ENCODE measurements at regions not wholly inside any gene's neighbourhood (a gene's known extent, or its start where the extent isn't known, plus 50 kb on each side); places are given as distances from the start of the nearest gene placed in this dataset.
"Not testable (repeated sequence)": the region's sequence is repeated elsewhere in the genome, so short reads cannot be mapped to it uniquely, and the experiment has no call there.

DNA sequence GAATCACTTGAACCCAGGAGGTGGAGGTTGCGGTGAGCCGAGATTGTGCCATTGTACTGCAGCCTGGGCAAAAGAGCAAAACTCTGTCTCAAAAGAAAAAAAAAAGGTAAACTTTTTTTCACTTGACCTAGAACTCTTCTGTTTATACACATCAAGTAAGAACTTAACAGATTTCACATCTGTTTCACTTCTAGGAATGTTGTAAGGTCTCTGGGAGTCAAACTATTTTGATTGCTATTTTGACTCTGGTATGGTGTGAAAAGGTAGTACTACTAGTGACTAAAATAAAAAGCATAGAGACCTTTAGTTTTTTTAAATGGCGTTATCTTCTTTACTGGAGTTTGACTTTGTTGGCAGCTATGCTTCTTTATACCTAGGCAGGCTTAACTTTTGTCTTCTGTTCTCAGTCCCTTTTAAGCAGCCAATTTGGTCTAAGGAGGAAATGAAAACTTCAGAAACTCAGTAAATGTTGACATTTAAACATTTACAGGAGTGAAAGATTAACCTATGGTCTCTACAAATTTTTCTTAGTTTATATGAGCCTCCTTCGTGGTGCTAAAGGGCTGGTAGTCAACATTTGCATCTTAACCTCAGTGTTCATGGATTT is 84.7 kb downstream of the METTL2B start:
- H3K4me3 ChIP-seq; in situ Hi-C loops (cut with MboI; ENCODE audit: low pct_ligation_motif_present in 1 of 4, low pct_unique_long_range_greater_than_20kb in 1 of 4, low sequenced_read_pairs in 3 of 4); H3K27me3 ChIP-seq; H3K9me3 ChIP-seq; H3K36me3 ChIP-seq; intact Hi-C loops (cut with DNase I; ENCODE audit: low total_unique reads); DNase-seq: not testable (repeated sequence)
- WGBS, 2 donors (ENCODE audit: low coverage in 1 of 2), result 37 to 58% methylated on average over 3 of the region's 4 CpGs
- H3K4me1 ChIP-seq, result peaks cover 0 to 25% (median 21%) of the 10 kb centered on the region in 4 donors
- H3K27ac ChIP-seq, result peak overlapping the region; percentile 2 to 63 (median 40)

DNA sequence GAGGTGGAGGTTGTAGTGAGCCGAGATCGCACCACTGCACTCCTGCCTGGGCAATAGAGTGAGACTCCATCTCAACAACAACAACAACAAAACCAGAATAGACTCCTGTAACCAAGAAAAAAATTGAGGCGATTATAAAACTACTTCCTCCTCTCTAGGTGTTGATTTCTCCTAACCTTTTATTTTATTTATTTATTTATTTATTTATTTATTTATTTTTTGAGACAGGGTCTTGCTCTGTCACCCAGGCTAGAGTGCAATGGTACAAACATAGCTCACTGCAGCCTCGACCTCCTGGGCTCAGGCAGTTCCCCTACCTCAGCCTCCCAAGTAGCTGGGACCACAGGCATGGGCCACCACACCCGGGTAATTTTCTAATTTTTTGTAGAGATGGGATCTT is 86.2 kb downstream of the METTL2B start:
- peaks cover 0 to 25% (median 21%) of the 10 kb centered on the region in 4 donors for H3K4me1 ChIP-seq
- DNase-seq; H3K27me3 ChIP-seq; H3K4me3 ChIP-seq; in situ Hi-C loops (cut with MboI; ENCODE audit: low pct_ligation_motif_present in 1 of 4, low pct_unique_long_range_greater_than_20kb in 1 of 4, low sequenced_read_pairs in 3 of 4); intact Hi-C loops (cut with DNase I; ENCODE audit: low total_unique reads); H3K9me3 ChIP-seq; H3K36me3 ChIP-seq; H3K27ac ChIP-seq: not testable (repeated sequence)
- 92% methylated on average over 4 of the region's 5 CpGs; no CpG with 5 or more reads in 1 of the 2 donors for WGBS, 2 donors (ENCODE audit: low coverage in 1 of 2)

DNA sequence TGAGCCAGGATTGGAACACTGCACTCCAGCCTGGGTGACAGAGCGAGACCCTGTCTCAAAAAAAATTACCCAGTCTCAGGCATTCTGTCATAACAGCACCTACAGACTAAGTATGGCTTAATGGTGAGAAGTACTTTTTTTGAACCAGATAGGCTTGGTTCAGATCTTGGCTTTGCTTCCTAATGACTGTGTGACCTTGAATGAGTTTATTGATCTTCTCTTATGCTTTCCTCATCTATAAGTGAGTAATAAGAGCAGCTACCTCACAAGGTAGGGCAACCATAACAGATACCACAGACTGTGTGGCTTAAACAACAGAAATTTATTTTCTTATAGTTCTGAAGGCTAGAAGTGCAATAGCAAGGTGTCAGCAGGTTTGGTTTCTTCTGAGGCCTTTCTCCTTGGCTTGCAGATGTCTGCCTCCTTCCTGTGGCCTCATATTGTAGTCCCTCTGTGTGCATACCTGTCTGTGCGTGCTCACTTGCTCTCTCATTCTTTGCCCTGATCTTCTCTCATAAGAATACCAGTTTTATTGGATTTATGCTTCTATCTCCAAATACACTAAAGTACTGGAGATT is 87.7 kb downstream of the METTL2B start:
- H3K4me1 ChIP-seq, result peaks cover 0 to 25% (median 21%) of the 10 kb centered on the region in 4 donors
- H3K36me3 ChIP-seq; H3K27me3 ChIP-seq; intact Hi-C loops (cut with DNase I; ENCODE audit: low total_unique reads); DNase-seq; in situ Hi-C loops (cut with MboI; ENCODE audit: low pct_ligation_motif_present in 1 of 4, low pct_unique_long_range_greater_than_20kb in 1 of 4, low sequenced_read_pairs in 3 of 4); H3K9me3 ChIP-seq; H3K4me3 ChIP-seq: not testable (repeated sequence)
- H3K27ac ChIP-seq, result peak overlapping the region in 3 of 4 donors; percentile 9 to 21 (median 11)
- WGBS, 2 donors (ENCODE audit: low coverage in 1 of 2), result 100% methylated on average over 1 to 2 of the region's 2 CpGs

DNA sequence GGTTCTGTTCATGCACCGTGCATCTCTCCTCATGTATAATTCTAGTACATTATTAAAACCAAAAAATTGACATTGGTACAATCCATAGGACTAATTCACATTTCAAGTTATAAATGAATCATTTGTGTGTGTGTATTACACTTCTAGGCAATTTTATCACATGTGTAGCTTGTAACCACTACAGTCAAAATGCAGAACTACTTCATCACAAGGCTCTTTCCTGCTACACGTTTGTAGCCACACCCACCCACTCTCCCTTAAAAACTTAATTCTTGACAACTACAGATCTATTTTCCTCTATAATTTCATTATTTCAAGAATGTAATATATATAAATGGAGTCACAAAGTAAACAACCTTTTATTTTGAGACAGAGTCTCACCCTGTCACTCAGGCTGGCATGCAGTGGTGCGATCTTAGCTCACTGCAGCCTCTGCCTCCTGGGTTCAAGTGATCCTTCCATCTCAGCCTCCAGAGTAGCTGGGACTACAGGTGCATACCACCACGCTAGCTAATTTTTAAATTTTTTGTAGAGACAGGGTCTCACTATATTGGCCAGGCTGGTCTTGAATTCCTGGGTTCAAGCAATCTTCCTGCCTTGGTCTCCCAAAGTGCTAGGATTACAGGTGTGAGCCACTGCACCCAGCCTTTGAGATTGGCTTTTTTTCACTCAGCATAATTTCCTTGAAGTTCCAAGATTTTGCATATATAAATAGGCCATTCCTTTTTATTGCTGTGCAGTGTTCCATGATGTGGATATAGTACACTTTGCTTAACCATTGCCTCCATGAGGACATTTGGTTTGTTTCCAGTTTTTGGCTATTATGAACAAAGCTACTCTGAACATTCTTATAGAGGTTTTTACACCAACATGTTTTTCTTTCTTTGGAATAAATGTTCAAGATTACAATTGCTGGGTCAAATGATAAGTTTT is 88.7 kb downstream of the METTL2B start:
- DNase-seq; in situ Hi-C loops (cut with MboI; ENCODE audit: low pct_ligation_motif_present in 1 of 4, low pct_unique_long_range_greater_than_20kb in 1 of 4, low sequenced_read_pairs in 3 of 4); H3K27me3 ChIP-seq; intact Hi-C loops (cut with DNase I; ENCODE audit: low total_unique reads); H3K36me3 ChIP-seq; H3K9me3 ChIP-seq; H3K4me3 ChIP-seq: not testable (repeated sequence)
- Histone ChIP-seq H3K4me1 (peaks cover 0 to 24% (median 19%) of the 10 kb centered on the region in 4 donors), H3K27ac (peak overlapping the region in 3 of 4 donors; percentile 11 to 50 (median 25))
- 53 to 67% methylated on average over 4 of the region's 4 CpGs for WGBS, 2 donors (ENCODE audit: low coverage in 1 of 2)

DNA sequence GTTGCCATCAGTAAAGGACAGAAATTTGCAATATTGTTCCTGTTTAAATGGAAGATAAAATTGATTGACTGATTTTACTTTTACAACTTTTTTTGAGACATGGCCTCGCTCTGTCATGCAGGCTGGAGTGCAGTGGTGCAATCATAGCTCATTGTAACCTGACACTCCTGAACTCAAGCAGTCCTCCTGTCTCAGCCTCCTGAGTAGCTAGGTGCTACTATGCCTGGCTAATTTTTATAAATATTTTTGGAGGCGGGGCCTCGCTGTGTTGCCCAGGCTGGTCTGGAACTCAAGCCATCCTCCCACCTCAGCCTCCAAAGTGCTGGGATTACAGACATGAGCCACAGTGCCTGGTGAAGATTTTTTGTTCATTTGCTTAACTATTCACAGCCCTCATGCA is 96.8 kb upstream of the GARIN1A start:
- DNase-seq; H3K4me1 ChIP-seq; H3K4me3 ChIP-seq; in situ Hi-C loops (cut with MboI; ENCODE audit: low pct_ligation_motif_present in 1 of 4, low pct_unique_long_range_greater_than_20kb in 1 of 4, low sequenced_read_pairs in 3 of 4); H3K9me3 ChIP-seq; H3K27ac ChIP-seq; intact Hi-C loops (cut with DNase I; ENCODE audit: low total_unique reads); H3K27me3 ChIP-seq: not testable (repeated sequence)
- peaks cover 0 to 10% (median 3%) of the 10 kb centered on the region in 4 donors for H3K36me3 ChIP-seq
- WGBS, 2 donors (ENCODE audit: low coverage in 1 of 2), result 100% methylated on average over 2 to 3 of the region's 3 CpGs

DNA sequence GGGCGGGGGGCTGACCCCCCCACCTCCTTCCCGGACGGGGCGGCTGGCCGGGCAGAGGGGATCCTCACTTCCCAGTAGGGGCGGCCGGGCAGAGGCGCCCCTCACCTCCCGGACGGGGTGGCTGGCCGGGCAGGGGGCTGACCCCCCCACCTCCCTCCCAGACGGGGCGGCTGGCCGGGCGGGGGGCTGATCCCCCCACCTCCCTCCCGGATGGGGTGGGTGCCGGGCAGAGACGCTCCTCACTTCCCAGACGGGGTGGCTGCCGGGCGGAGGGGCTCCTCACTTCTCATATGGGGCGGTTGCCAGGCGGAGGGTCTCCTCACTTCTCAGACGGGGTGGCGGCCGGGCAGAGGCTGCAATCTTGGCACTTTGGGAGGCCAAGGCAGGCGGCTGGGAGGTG is 95.1 kb upstream of the GARIN1A start:
- H3K9me3 ChIP-seq; H3K27me3 ChIP-seq; H3K4me1 ChIP-seq; in situ Hi-C loops (cut with MboI; ENCODE audit: low pct_ligation_motif_present in 1 of 4, low pct_unique_long_range_greater_than_20kb in 1 of 4, low sequenced_read_pairs in 3 of 4); H3K4me3 ChIP-seq; H3K27ac ChIP-seq; intact Hi-C loops (cut with DNase I; ENCODE audit: low total_unique reads); DNase-seq: not testable (repeated sequence)
- 100% methylated on average over 7 of the region's 27 CpGs; no CpG with 5 or more reads in 1 of the 2 donors for WGBS, 2 donors (ENCODE audit: low coverage in 1 of 2)
- H3K36me3 ChIP-seq, result peaks cover 0 to 15% (median 3%) of the 10 kb centered on the region in 4 donors

DNA sequence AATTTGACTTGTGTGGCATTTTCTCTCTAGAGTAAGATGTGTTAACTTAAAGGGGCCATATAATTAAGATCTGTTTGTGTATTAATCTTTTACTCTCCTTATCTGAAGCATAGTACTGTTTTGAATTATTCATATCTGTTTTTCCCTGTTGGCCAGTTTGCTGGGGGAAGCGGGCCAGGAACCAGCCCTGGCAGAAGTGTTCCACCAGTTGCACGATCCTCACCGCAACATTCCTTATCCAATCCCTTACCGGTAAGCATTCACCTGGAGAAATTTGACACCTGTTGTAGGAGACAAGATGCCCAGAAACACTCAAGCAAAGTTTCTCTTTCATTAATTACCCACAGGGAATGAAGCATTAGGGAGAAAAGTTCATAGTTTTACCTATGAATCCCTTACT is 92.2 kb upstream of the GARIN1A start:
- H3K4me3 ChIP-seq; H3K27ac ChIP-seq; H3K9me3 ChIP-seq; H3K4me1 ChIP-seq; H3K27me3 ChIP-seq; in situ Hi-C loops (cut with MboI; ENCODE audit: low pct_ligation_motif_present in 1 of 4, low pct_unique_long_range_greater_than_20kb in 1 of 4, low sequenced_read_pairs in 3 of 4); intact Hi-C loops (cut with DNase I; ENCODE audit: low total_unique reads); DNase-seq: not testable (repeated sequence)
- WGBS, 2 donors (ENCODE audit: low coverage in 1 of 2), result 96% methylated on average over 4 of the region's 4 CpGs; no CpG with 5 or more reads in 1 of the 2 donors
- H3K36me3 ChIP-seq, result peaks cover 0 to 13% (median 2%) of the 10 kb centered on the region in 4 donors

DNA sequence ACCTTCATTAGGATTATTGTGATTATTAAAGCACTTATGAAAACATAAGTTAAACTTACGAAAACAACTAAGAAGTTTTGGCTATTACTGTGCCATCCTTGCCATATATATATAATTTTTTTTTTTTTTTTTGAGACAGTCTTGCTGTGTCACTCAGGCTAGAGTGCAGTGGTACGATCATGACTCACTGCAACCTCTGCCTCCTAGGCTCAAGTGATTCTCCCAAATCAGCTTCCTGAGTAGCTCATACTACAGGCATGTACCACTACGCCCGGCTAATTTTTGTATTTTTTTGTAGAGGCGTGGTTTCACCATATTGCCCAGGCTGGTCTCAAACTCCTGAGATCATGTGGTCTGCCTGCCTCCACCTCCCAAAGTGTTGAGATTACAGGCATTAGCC is 91.0 kb upstream of the GARIN1A start:
- DNase-seq; H3K4me3 ChIP-seq; in situ Hi-C loops (cut with MboI; ENCODE audit: low pct_ligation_motif_present in 1 of 4, low pct_unique_long_range_greater_than_20kb in 1 of 4, low sequenced_read_pairs in 3 of 4); H3K27me3 ChIP-seq; H3K9me3 ChIP-seq; intact Hi-C loops (cut with DNase I; ENCODE audit: low total_unique reads); H3K27ac ChIP-seq; H3K4me1 ChIP-seq: not testable (repeated sequence)
- peaks cover 0 to 12% (median 0%) of the 10 kb centered on the region in 4 donors for H3K36me3 ChIP-seq
- WGBS, 2 donors (ENCODE audit: low coverage in 1 of 2), result 52 to 93% methylated on average over 2 to 5 of the region's 5 CpGs

DNA sequence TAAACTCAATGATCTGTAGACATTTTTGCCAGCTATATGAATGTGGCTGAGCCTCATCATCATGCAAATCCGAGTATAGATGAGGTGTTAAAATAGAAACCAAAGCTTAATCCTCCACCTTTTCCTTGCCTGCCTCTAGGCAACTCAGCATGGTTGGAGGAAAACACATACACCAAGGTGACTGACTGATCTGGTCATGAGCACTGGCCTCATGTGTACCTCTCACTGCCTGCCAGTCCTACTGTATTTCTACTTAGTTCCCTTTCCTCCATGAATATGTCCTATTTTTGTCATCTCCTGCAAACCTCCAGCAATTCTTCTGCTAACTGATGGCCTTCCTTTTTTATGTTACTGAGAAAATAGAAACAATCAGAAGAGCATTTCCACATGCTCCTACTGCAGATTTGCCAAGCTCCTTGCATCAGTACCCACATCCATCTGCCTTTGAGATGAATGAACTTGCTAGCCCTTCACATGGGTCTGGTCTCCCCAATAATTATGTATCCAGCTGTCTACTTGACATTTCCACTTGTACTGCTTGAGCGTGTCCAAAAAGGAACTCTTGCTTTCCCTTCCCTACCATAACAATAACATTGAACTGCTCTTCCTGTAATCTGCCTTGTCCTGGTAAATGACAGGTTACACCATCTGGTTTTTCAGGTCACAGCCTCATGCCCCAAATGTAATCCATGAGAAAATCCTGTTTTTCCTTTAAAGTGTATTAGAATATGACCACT is 90.1 kb upstream of the GARIN1A start:
- H3K27ac ChIP-seq; intact Hi-C loops (cut with DNase I; ENCODE audit: low total_unique reads); H3K4me3 ChIP-seq; H3K4me1 ChIP-seq; in situ Hi-C loops (cut with MboI; ENCODE audit: low pct_ligation_motif_present in 1 of 4, low pct_unique_long_range_greater_than_20kb in 1 of 4, low sequenced_read_pairs in 3 of 4); H3K27me3 ChIP-seq; DNase-seq; H3K9me3 ChIP-seq: not testable (repeated sequence)
- H3K36me3 ChIP-seq, result peaks cover 0 to 12% (median 0%) of the 10 kb centered on the region in 4 donors
- WGBS, 2 donors (ENCODE audit: low coverage in 1 of 2), result 89% methylated on average over 2 of the region's 2 CpGs; no CpG with 5 or more reads in 1 of the 2 donors

DNA sequence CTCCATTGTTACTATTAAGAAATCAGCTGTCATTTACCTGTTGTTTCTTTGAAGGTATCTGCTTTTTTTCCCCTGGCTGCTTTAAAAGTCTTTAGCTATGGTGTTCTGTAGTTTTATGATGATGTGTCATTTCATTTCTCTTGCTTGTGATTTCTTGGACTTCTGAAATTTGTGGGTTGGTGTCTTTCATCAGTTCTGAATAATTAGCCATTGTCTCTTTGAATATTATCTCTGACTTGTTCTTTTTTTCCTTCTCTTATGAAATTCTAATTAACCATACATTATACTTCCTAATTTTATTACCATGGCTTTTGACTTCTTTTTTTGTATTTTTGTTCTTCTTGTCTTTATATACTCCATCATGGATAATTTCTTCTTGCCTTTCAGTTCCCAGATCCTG is 85.4 kb upstream of the GARIN1A start:
- H3K27ac ChIP-seq; H3K27me3 ChIP-seq; H3K4me1 ChIP-seq; H3K36me3 ChIP-seq; H3K4me3 ChIP-seq; H3K9me3 ChIP-seq; intact Hi-C loops (cut with DNase I; ENCODE audit: low total_unique reads); DNase-seq; in situ Hi-C loops (cut with MboI; ENCODE audit: low pct_ligation_motif_present in 1 of 4, low pct_unique_long_range_greater_than_20kb in 1 of 4, low sequenced_read_pairs in 3 of 4): not testable (repeated sequence)

Measured in transverse colon (tissue), 4 donors.